HEK293 (cell line): ENCODE measurements at regions not wholly inside any gene's neighbourhood (a gene's known extent, or its start where the extent isn't known, plus 50 kb on each side); places are given as distances from the start of the nearest gene placed in this dataset.

ENCODE experiments used
- CTCF ChIA-PET: fragments of 350-600 bp; formaldehyde crosslinking; extraction: SDS; loops from one replicate; lab custom pipeline; 2021; ENCODE audit warnings: antibody characterized with exemption; lab: Yijun Ruan, JAX
- POLR2A ChIA-PET: fragments of 300-600 bp; formaldehyde crosslinking; extraction: SDS; loops from one replicate; lab custom pipeline; 2020; ENCODE audit warnings: antibody characterized with exemption, inconsistent platforms; lab: Yijun Ruan, JAX
- H3K27ac ChIP-seq: fragments of 200-500 bp; sonication (Bioruptor generic); 2 replicates; pipeline ENCODE4 v1.5.1; 2014; ENCODE audit warnings: low read depth, low read length, control low read depth, inconsistent platforms; ENCODE audit errors: extremely low read depth
- H3K36me3 ChIP-seq, 2 experiments: fragments of 200-500 bp in 1 of 2; sonication (Bioruptor generic) in 1 of 2; 1 replicate in 1 of 2; 2 replicates in 1 of 2; pipeline ENCODE4 v1.5.1; 2014 to 2017; ENCODE audit warnings: inconsistent platforms in 2 of 2, low read length in 2 of 2; ENCODE audit not compliant: control insufficient read depth in 2 of 2, insufficient read depth in 1 of 2
- H3K4me1 ChIP-seq: fragments of 200-500 bp; sonication (Bioruptor generic); 2 replicates; pipeline ENCODE4 v1.5.1; 2014; ENCODE audit warnings: mild to moderate bottlenecking, low read length, inconsistent platforms; ENCODE audit not compliant: control insufficient read depth, insufficient read depth
- H3K4me3 ChIP-seq: 2 replicates; pipeline ENCODE4 v1.5.1; 2011; ENCODE audit warnings: low read depth, mild to moderate bottlenecking, control low read depth, low read length, moderate library complexity
- H3K9me3 ChIP-seq: fragments of 200-500 bp; sonication (Bioruptor generic); 2 replicates; pipeline ENCODE4 v1.5.1; 2014; ENCODE audit warnings: low read depth, low read length, inconsistent platforms; ENCODE audit not compliant: control insufficient read depth, insufficient read depth
- SETDB1 ChIP-seq: IDR thresholded peaks from one replicate; pipeline ENCODE4 v1.6.1; 2017; ENCODE audit warnings: mild to moderate bottlenecking, low read length, moderate library complexity, mixed read lengths; ENCODE audit not compliant: insufficient read length
- TCF7L2 ChIP-seq: IDR thresholded peaks from 2 replicates; pipeline ENCODE4 v1.6.1; 2011; ENCODE audit warnings: low read depth, mild to moderate bottlenecking, inconsistent platforms, low read length, moderate library complexity, borderline replicate concordance
- ZBTB10 ChIP-seq: fragments of 450-650 bp; formaldehyde crosslinking; IDR thresholded peaks from 2 replicates; pipeline ENCODE4 v1.5.1; 2016; ENCODE audit warnings: missing biosample characterization, missing genetic modification characterization
- ZBTB21 ChIP-seq: fragments of 450-650 bp; formaldehyde crosslinking; IDR thresholded peaks from 2 replicates; pipeline ENCODE4 v1.5.1; 2017; ENCODE audit warnings: missing biosample characterization, missing genetic modification characterization
- ZNF114 ChIP-seq: fragments of 450-650 bp; formaldehyde crosslinking; IDR thresholded peaks from 2 replicates; pipeline ENCODE4 v1.5.0; 2017; ENCODE audit warnings: missing biosample characterization, missing genetic modification characterization
- ZNF155 ChIP-seq: fragments of 450-650 bp; formaldehyde crosslinking; IDR thresholded peaks from 2 replicates; pipeline ENCODE4 v1.5.1; 2016; ENCODE audit warnings: missing biosample characterization, missing genetic modification characterization
- ZNF184 ChIP-seq: fragments of 450-650 bp; IDR thresholded peaks from 2 replicates; pipeline ENCODE4 v1.5.1; 2018; ENCODE audit warnings: missing biosample characterization, mild to moderate bottlenecking, missing genetic modification characterization
- ZNF211 ChIP-seq: fragments of 450-650 bp; formaldehyde crosslinking; IDR thresholded peaks from 2 replicates; pipeline ENCODE4 v1.5.1; 2016; ENCODE audit warnings: low read depth, missing biosample characterization, missing genetic modification characterization
- ZNF350 ChIP-seq: fragments of 450-650 bp; formaldehyde crosslinking; IDR thresholded peaks from 2 replicates; pipeline ENCODE4 v1.5.0; 2017; ENCODE audit warnings: missing biosample characterization, mild to moderate bottlenecking, missing genetic modification characterization
- ZNF426 ChIP-seq: fragments of 450-650 bp; formaldehyde crosslinking; IDR thresholded peaks from 2 replicates; pipeline ENCODE4 v1.5.1; 2017; ENCODE audit warnings: missing biosample characterization, missing genetic modification characterization, mild to moderate bottlenecking, inconsistent platforms, moderate library complexity
- ZNF558 ChIP-seq: fragments of 450-650 bp; formaldehyde crosslinking; IDR thresholded peaks from 2 replicates; pipeline ENCODE4 v1.5.1; 2016; ENCODE audit warnings: missing biosample characterization, missing genetic modification characterization
- ZNF571 ChIP-seq: fragments of 450-650 bp; formaldehyde crosslinking; IDR thresholded peaks from 2 replicates; pipeline ENCODE4 v1.5.0; 2017; ENCODE audit warnings: missing biosample characterization, missing genetic modification characterization
- ZNF585B ChIP-seq: fragments of 450-650 bp; formaldehyde crosslinking; IDR thresholded peaks from 2 replicates; pipeline ENCODE4 v1.5.1; 2016; ENCODE audit warnings: missing biosample characterization, missing genetic modification characterization
- ZNF596 ChIP-seq: fragments of 450-650 bp; IDR thresholded peaks from 2 replicates; pipeline ENCODE4 v1.5.0; 2018; ENCODE audit warnings: missing biosample characterization, mild to moderate bottlenecking, missing genetic modification characterization, moderate library complexity
- ZNF785 ChIP-seq: fragments of 450-650 bp; formaldehyde crosslinking; IDR thresholded peaks from 2 replicates; pipeline ENCODE4 v1.5.1; 2016; ENCODE audit warnings: missing biosample characterization, missing genetic modification characterization
- ZNF792 ChIP-seq: fragments of 450-650 bp; formaldehyde crosslinking; IDR thresholded peaks from 2 replicates; pipeline ENCODE4 v1.5.1; 2016; ENCODE audit warnings: missing biosample characterization, missing genetic modification characterization
- TF ChIP-seq, protein P1 (sequence below): fragments of 450-650 bp; IDR thresholded peaks from 2 replicates; pipeline ENCODE4 v1.5.1; 2018; ENCODE audit warnings: missing biosample characterization, missing genetic modification characterization
- TF ChIP-seq, protein P2 (sequence below): fragments of 450-650 bp; formaldehyde crosslinking; IDR thresholded peaks from 2 replicates; pipeline ENCODE4 v1.5.1; 2017; ENCODE audit warnings: missing biosample characterization, mild to moderate bottlenecking, missing genetic modification characterization, moderate library complexity

- Histone ChIP-seq H3K27ac (no peak overlapping the region), H3K4me1 (no peaks in the 10 kb centered on the region), H3K4me3 (no peak overlapping the region), H3K9me3 (no peaks in the 10 kb centered on the region), H3K36me3 (no peaks in the 10 kb centered on the region)
- no peak for TF ChIP-seq ZBTB21 (tag by site-specific recombination)
- TF ChIP-seq, protein P1, sequence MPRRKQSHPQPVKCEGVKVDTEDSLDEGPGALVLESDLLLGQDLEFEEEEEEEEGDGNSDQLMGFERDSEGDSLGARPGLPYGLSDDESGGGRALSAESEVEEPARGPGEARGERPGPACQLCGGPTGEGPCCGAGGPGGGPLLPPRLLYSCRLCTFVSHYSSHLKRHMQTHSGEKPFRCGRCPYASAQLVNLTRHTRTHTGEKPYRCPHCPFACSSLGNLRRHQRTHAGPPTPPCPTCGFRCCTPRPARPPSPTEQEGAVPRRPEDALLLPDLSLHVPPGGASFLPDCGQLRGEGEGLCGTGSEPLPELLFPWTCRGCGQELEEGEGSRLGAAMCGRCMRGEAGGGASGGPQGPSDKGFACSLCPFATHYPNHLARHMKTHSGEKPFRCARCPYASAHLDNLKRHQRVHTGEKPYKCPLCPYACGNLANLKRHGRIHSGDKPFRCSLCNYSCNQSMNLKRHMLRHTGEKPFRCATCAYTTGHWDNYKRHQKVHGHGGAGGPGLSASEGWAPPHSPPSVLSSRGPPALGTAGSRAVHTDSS (tag by site-specific recombination), result no peak
- TF ChIP-seq ZNF155 (tag by site-specific recombination), result no peak
- TF ChIP-seq ZNF350 (tag by site-specific recombination), result no peak
- no peak for TF ChIP-seq ZNF426 (tag by site-specific recombination)
- TF ChIP-seq, protein P2, sequence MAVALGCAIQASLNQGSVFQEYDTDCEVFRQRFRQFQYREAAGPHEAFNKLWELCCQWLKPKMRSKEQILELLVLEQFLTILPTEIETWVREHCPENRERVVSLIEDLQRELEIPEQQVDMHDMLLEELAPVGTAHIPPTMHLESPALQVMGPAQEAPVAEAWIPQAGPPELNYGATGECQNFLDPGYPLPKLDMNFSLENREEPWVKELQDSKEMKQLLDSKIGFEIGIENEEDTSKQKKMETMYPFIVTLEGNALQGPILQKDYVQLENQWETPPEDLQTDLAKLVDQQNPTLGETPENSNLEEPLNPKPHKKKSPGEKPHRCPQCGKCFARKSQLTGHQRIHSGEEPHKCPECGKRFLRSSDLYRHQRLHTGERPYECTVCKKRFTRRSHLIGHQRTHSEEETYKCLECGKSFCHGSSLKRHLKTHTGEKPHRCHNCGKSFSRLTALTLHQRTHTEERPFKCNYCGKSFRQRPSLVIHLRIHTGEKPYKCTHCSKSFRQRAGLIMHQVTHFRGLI (tag by site-specific recombination), result no peak
- no peak for TF ChIP-seq ZNF558 (tag by site-specific recombination)
- no peak for TF ChIP-seq ZBTB10 (tag by site-specific recombination)
- no peak for TF ChIP-seq ZNF596 (tag by site-specific recombination)
- no peak for TF ChIP-seq ZNF114 (tag by site-specific recombination)
- ChIA-PET POLR2A (no interaction called here), CTCF (no interaction called here)
These were observed 550.8 kb upstream of the SLITRK1 start for GRCh38 chr13:84433024-84433423.

DNA sequence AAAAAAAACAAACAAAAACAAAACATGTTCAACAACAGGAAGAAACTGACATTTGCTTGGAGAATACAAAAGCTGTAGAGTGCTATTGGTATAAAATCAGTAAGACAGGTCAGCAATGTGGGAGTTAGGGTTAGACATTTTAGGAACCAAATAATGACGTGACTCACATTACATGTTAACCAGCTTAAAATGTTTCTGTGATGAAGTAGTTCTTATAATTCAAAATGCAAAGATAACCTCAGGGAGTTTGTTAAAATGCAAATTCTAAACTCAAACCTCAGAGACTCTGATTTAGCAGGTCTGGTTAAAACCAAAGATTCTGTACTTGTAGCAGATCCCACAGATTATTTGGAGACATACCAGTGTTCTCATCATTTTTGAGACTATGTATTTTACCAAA is 549.4 kb upstream of the SLITRK1 start:
- ChIA-PET POLR2A (no interaction called here), CTCF (interaction anchor here (0.7 kb wide), 1 partner anchor 38 kb away, joined by 3 read pairs; no protein-coding TSS in a partner anchor)
- H3K9me3 ChIP-seq, result no peaks in the 10 kb centered on the region
- H3K4me1 ChIP-seq, result no peaks in the 10 kb centered on the region
- H3K27ac ChIP-seq, result no peak overlapping the region
- H3K36me3 ChIP-seq, result no peaks in the 10 kb centered on the region
- no peak for TF ChIP-seq ZNF785
- no peak for TF ChIP-seq ZNF792 (tag by site-specific recombination)
- no peak for TF ChIP-seq SETDB1
- no peak for TF ChIP-seq ZNF184 (tag by site-specific recombination)
- TF ChIP-seq ZNF571 (tag by site-specific recombination), result no peak
- TF ChIP-seq ZNF211, result no peak
- no peak overlapping the region for H3K4me3 ChIP-seq

DNA sequence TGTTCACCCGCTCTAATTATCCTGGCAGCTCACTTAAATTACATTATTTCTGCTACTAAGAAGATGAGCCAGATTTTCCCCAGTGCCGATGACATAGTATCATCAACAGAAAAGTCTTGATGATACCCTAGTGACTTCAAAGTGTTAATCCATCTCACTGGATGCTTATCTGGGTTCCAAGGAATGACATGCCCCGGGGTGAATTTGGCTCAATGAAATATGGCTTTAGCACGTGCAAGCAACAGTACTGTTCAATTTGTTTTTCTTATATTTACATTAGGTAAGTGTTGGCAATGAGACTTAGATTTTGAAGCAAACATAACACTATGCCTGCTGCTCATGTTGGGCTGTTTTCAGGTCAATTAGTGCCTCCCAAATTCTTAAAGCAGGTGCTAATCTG is 548.2 kb upstream of the SLITRK1 start:
- Histone ChIP-seq H3K4me3 (no peak overlapping the region), H3K36me3 (no peaks in the 10 kb centered on the region), H3K27ac (no peak overlapping the region), H3K4me1 (no peaks in the 10 kb centered on the region), H3K9me3 (no peaks in the 10 kb centered on the region)
- TF ChIP-seq ZNF585B (tag by site-specific recombination), result no peak
- TF ChIP-seq TCF7L2, result peak; percentile 48; the same call in 1 of the 2 replicates
- ChIA-PET POLR2A (no interaction called here), CTCF (no interaction called here)
